ENCODE measurements at regions not wholly inside any gene's neighbourhood (a gene's known extent, or its start where the extent isn't known, plus 50 kb on each side); places are given as distances from the start of the nearest gene placed in this dataset.

GRCh38 chr16:9311303-9311954 lies 220.0 kb downstream of the HAPSTR1 start:
- no peak for TF ChIP-seq CTCF (IDR thresholded peaks at IDR 0.05; ENCODE audit: low read depth, low read length, missing input control)
- no peak for TF ChIP-seq REST (IDR thresholded peaks at IDR 0.05)
- no peak for TF ChIP-seq YY1 (IDR thresholded peaks at IDR 0.05)
- TF ChIP-seq ATF3 (IDR thresholded peaks at IDR 0.05) = no peak
- TF ChIP-seq RAD21 (IDR thresholded peaks at IDR 0.05) = no peak
- TF ChIP-seq EGR1 (IDR thresholded peaks at IDR 0.05; ENCODE audit: low read depth in 2 of 2) = no peak
- TF ChIP-seq MAX (IDR thresholded peaks at IDR 0.05) = no peak
- TF ChIP-seq ZBTB33 (IDR thresholded peaks at IDR 0.05) = no peak
- TF ChIP-seq GABPA (IDR thresholded peaks at IDR 0.05 in 1 of 2, conservative IDR thresholded peaks at IDR 0.05 in 1 of 2) = no peak

Measured in liver (tissue), 3 donors.